GM23248 (cell line): ENCODE measurements at regions not wholly inside any gene's neighbourhood (a gene's known extent, or its start where the extent isn't known, plus 50 kb on each side); places are given as distances from the start of the nearest gene placed in this dataset.

ENCODE experiments used
- DNase-seq: peaks from one replicate; pipeline ENCODE4 v3.0.0-alpha.2; 2015
- H2AFZ ChIP-seq: fragments of 200-600 bp; sonication (generic); 2 replicates; pipeline ENCODE4 v1.6.1; 2016; ENCODE audit warnings: antibody characterized with exemption
- H3F3A ChIP-seq: fragments of 200-600 bp; sonication (generic); 2 replicates; pipeline ENCODE4 v1.6.1; 2016; ENCODE audit warnings: mild to moderate bottlenecking, antibody characterized with exemption, mixed run types; ENCODE audit not compliant: insufficient read depth
- H3K27ac ChIP-seq: fragments of 200-600 bp; sonication (generic); 2 replicates; pipeline ENCODE4 v1.5.1; 2016; ENCODE audit warnings: mild to moderate bottlenecking
- H3K27me3 ChIP-seq: fragments of 200-600 bp; sonication (generic); replicated peaks from 2 replicates; pipeline ENCODE4 v1.6.1; 2016; ENCODE audit warnings: mild to moderate bottlenecking; ENCODE audit not compliant: insufficient read depth
- H3K36me3 ChIP-seq: fragments of 200-600 bp; sonication (generic); 2 replicates; pipeline ENCODE4 v1.6.1; 2016; ENCODE audit warnings: low read depth, mild to moderate bottlenecking
- H3K4me1 ChIP-seq: fragments of 200-600 bp; sonication (generic); 2 replicates; pipeline ENCODE4 v1.6.1; 2016; ENCODE audit warnings: mild to moderate bottlenecking; ENCODE audit not compliant: insufficient read depth
- H3K4me2 ChIP-seq: fragments of 200-600 bp; sonication (generic); one replicate; pipeline ENCODE4 v1.6.1; 2016; ENCODE audit warnings: mild to moderate bottlenecking; ENCODE audit not compliant: unreplicated experiment
- H3K4me3 ChIP-seq: fragments of 200-600 bp; sonication (generic); 2 replicates; pipeline ENCODE4 v1.5.1; 2016; ENCODE audit warnings: mild to moderate bottlenecking
- H3K79me2 ChIP-seq: fragments of 200-600 bp; sonication (generic); 2 replicates; pipeline ENCODE4 v1.6.1; 2016; ENCODE audit warnings: mild to moderate bottlenecking; ENCODE audit not compliant: insufficient read depth
- H3K9ac ChIP-seq: fragments of 200-600 bp; sonication (generic); 2 replicates; pipeline ENCODE4 v1.6.1; 2016; ENCODE audit warnings: mild to moderate bottlenecking
- H3K9me2 ChIP-seq: fragments of 200-600 bp; sonication (generic); 2 replicates; pipeline ENCODE4 v1.6.1; 2016; ENCODE audit warnings: mixed run types, mild to moderate bottlenecking, moderate library complexity; ENCODE audit not compliant: insufficient read depth
- H3K9me3 ChIP-seq: fragments of 200-600 bp; sonication (generic); one replicate; pipeline ENCODE4 v1.6.1; 2017; ENCODE audit warnings: low read depth
- H4K20me1 ChIP-seq: fragments of 200-600 bp; sonication (generic); 2 replicates; pipeline ENCODE4 v1.6.0; 2016; ENCODE audit not compliant: insufficient read depth
- EZH2 ChIP-seq: fragments of 200-600 bp; sonication (generic); IDR thresholded peaks from 2 replicates; pipeline ENCODE4 v1.6.1; 2018; ENCODE audit warnings: antibody characterized with exemption, mild to moderate bottlenecking; ENCODE audit not compliant: insufficient read depth, poor library complexity, severe bottlenecking
- EZH2phosphoT487 ChIP-seq: fragments of 200-600 bp; sonication (generic); IDR thresholded peaks from 2 replicates; pipeline ENCODE4 v1.6.1; 2018; ENCODE audit warnings: antibody characterized with exemption, moderate library complexity, mild to moderate bottlenecking, low read depth; ENCODE audit not compliant: insufficient read depth
- WGBS, 2 experiments: methylation state at CpG; one replicate each; pipeline ENCODE4 v1.1.6; 2015 to 2017; ENCODE audit warnings: low lambda C conversion rate in 2 of 2, low coverage in 1 of 2; ENCODE audit errors: missing lambda C conversion rate in 2 of 2; 5-methylcytosine and 5-hydroxymethylcytosine counted together
- in situ Hi-C: fragments of 300-500 bp; cut with MboI; formaldehyde crosslinking; loops from 2 replicates; pipeline ENCODE4 v1.15.0; 2020

DNA sequence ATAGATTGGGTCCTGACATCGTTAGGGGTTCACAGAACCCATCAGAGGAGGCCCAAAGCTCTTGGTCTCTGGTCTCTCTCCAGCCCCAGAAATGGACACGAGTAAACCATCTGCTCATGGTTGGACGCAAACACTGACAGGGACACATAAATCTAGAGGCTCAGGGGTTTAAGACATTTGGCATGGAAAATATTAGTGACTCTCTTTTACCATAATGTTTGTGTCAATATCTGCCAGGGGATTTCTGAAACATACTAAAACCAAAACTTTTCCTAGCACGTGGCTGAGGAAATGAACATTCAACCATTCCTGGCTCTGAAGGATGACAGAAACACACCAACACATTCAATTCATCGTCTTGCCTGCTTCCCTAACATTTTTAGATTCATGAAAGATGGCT lies 226.2 kb downstream of the SP3 start:
- Histone ChIP-seq H3K4me3 (no peak overlapping the region), H3K9me2 (no peaks in the 10 kb centered on the region)
- WGBS, 2 experiments: 6 to 9% methylated on average over 5 of the region's 5 CpGs

DNA sequence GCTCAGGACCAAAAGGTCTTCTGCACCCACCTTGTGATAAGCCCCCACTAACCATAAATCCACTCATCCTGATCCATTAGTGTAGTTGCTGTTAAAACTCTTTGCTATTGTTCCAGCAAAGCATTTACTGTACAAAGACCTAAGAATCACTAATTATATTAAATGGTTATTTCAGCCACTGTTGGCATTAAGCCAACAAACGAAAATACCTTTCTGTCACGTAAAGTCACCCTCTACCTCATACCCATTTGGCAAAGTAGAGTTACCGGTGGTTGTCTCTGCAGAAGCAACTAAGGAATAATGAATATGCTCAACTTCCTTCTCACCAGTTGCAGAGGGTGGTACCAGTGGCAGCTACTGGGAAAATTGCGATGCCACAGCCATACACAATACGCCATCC lies 224.5 kb downstream of the SP3 start:
- TF ChIP-seq EZH2 (no peak), EZH2phosphoT487 (no peak)
- DNase-seq: no peak
- H3K9me2 ChIP-seq: no peaks in the 10 kb centered on the region
- H3K4me1 ChIP-seq: no peaks in the 10 kb centered on the region
- H3K9ac ChIP-seq: no peak overlapping the region
- no peak overlapping the region for H3K4me3 ChIP-seq
- in situ Hi-C loops: no loop called here
- H3F3A ChIP-seq: no peaks in the 10 kb centered on the region
- H3K27me3 ChIP-seq: no peaks in the 10 kb centered on the region; the same call in 1 of the 2 replicates
- H2AFZ ChIP-seq: no peak overlapping the region
- H4K20me1 ChIP-seq: no peaks in the 10 kb centered on the region
- H3K9me3 ChIP-seq: no peaks in the 10 kb centered on the region
- H3K4me2 ChIP-seq: no peak overlapping the region
- no peaks in the 10 kb centered on the region for H3K36me3 ChIP-seq
- 56 to 62% methylated on average over 5 of the region's 5 CpGs for WGBS, 2 experiments
- H3K79me2 ChIP-seq: no peaks in the 10 kb centered on the region
- no peak overlapping the region for H3K27ac ChIP-seq

More for the DNA sequence above, 226.2 kb downstream of the SP3 start:
- TF ChIP-seq EZH2phosphoT487 (no peak), EZH2 (no peak)
- DNase-seq: no peak
- Histone ChIP-seq H3K4me1 (no peaks in the 10 kb centered on the region), H3K36me3 (no peaks in the 10 kb centered on the region), H3K9ac (no peak overlapping the region), H3K27ac (no peak overlapping the region), H4K20me1 (no peaks in the 10 kb centered on the region), H3K79me2 (no peaks in the 10 kb centered on the region), H3K9me3 (no peaks in the 10 kb centered on the region), H3K4me2 (no peak overlapping the region), H2AFZ (no peak overlapping the region), H3F3A (no peaks in the 10 kb centered on the region), H3K27me3 (no peaks in the 10 kb centered on the region; the same call in 1 of the 2 replicates)
- in situ Hi-C loops: no loop called here

DNA sequence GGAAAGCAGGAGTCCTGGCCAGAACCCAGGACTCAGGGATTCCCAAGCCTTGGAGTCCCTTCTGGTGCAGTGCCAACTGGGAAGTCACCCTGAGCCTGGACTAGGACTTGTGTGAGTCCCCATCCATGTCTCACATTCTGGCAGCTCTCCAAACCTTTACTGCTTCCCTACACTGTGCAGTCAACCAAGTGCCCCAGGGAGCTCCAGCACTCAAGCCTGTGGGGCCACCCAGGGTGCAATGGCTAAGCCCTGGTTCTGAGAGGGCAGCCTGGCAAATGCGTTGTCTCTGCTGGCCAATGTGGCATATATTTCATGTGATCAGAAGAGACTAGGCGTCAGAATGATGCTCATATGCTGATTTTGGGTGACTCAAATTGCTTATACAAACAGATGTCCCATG lies 223.4 kb downstream of the SP3 start:
- Histone ChIP-seq H3K4me3 (no peak overlapping the region), H3F3A (no peaks in the 10 kb centered on the region), H4K20me1 (no peaks in the 10 kb centered on the region), H3K79me2 (no peaks in the 10 kb centered on the region), H3K9ac (no peak overlapping the region), H3K4me1 (no peaks in the 10 kb centered on the region), H3K36me3 (no peaks in the 10 kb centered on the region), H3K27ac (no peak overlapping the region), H3K9me2 (no peaks in the 10 kb centered on the region), H3K4me2 (no peak overlapping the region), H2AFZ (no peak overlapping the region), H3K27me3 (no peaks in the 10 kb centered on the region; the same call in 1 of the 2 replicates), H3K9me3 (no peaks in the 10 kb centered on the region)
- DNase-seq: peak; percentile 9
- no peak for TF ChIP-seq EZH2phosphoT487
- TF ChIP-seq EZH2: no peak
- 57 to 71% methylated on average over 2 of the region's 2 CpGs for WGBS, 2 experiments
- in situ Hi-C loops: no loop called here

DNA sequence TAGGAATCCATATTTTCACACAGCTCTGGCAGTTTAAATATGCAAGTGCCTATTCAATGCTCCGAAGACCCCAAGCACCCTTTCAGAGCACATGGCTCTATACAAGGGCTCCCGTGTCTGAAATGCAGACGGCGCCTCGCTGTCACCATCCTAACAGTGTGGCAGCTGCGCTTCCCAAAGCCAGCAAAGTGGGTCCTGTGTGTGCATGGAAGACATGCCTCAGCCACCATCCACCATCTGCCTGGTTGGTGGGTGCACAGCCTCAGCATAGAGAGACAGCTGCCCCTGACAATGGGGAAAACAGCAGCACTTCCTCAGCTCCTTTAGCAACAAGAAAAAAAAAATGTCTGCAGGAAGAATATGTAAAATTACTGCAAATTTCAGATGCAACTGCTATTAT lies 218.1 kb downstream of the SP3 start:
- no peak for DNase-seq
- H3K9me3 ChIP-seq: no peaks in the 10 kb centered on the region
- TF ChIP-seq EZH2 (no peak), EZH2phosphoT487 (no peak)
- no peak overlapping the region for H3K9ac ChIP-seq
- 64 to 76% methylated on average over 6 of the region's 6 CpGs for WGBS, 2 experiments
- H3K79me2 ChIP-seq: no peaks in the 10 kb centered on the region
- H3K4me3 ChIP-seq: no peak overlapping the region
- H3K4me1 ChIP-seq: no peaks in the 10 kb centered on the region
- no peaks in the 10 kb centered on the region for H3K27me3 ChIP-seq
- in situ Hi-C loops: no loop called here
- H2AFZ ChIP-seq: no peak overlapping the region
- H4K20me1 ChIP-seq: no peaks in the 10 kb centered on the region
- no peak overlapping the region for H3K4me2 ChIP-seq
- H3K36me3 ChIP-seq: no peaks in the 10 kb centered on the region
- H3F3A ChIP-seq: no peaks in the 10 kb centered on the region
- no peak overlapping the region for H3K27ac ChIP-seq
- no peaks in the 10 kb centered on the region for H3K9me2 ChIP-seq

DNA sequence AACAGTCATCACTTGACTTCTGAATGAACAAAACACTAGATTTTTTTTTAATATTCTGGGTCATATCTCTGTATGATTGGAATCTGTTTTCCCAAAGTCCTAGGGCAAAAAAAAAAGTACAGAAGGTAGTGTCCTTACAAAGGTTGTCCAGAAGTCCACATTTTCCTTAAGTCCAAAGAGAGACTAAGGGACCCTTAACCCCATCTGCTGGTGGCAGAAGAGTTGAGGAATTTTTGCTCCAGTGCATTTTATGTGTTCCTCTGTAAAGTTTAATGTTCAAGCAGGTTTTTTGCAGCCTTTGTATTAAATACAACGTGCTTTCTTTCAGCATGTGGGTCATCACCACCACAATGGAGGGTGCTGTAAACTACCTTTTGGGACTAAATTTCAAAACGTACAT lies 215.9 kb downstream of the SP3 start:
- DNase-seq: peak; percentile 53
- WGBS, 2 experiments: 28 to 41% methylated on average over 2 of the region's 2 CpGs

More for the DNA sequence above, 215.9 kb downstream of the SP3 start:
- Histone ChIP-seq H2AFZ (no peak overlapping the region), H3K79me2 (no peaks in the 10 kb centered on the region), H3K27ac (no peak overlapping the region), H3F3A (no peaks in the 10 kb centered on the region), H4K20me1 (no peaks in the 10 kb centered on the region), H3K4me1 (no peaks in the 10 kb centered on the region), H3K27me3 (no peaks in the 10 kb centered on the region; the same call in 1 of the 2 replicates), H3K9ac (no peak overlapping the region), H3K4me2 (no peak overlapping the region), H3K9me2 (no peaks in the 10 kb centered on the region), H3K9me3 (no peaks in the 10 kb centered on the region), H3K4me3 (no peak overlapping the region), H3K36me3 (no peaks in the 10 kb centered on the region)
- TF ChIP-seq EZH2 (no peak), EZH2phosphoT487 (no peak)
- in situ Hi-C loops: no loop called here
